ENCODE measurements at regions not wholly inside any gene's neighbourhood (a gene's known extent, or its start where the extent isn't known, plus 50 kb on each side); places are given as distances from the start of the nearest gene placed in this dataset.

DNA sequence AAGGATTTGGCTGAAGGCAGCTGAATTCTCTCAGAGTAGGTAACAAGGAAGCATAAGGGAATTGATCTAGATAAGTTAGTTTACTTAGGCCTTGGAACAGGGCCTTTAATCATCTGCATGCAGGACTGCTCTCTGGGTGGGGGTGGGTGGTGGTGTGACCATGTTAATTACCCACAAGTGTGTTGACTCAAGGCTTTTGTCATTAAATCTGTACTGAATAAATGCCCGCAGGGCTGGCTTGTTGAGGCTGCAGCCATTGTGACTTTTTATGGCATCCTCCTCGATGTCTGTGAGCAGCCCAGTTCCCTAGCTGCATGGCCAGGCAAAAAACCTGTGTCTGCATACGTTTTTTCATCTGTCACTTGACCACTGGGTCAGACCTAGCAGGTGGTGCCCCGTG is 63.5 kb upstream of the ASCC3 start:
- Mint-ChIP-seq H3K4me3 (no peak overlapping the region), H3K36me3 (no peaks in the 10 kb centered on the region), H3K4me1 (ENCODE audit: low read depth) (no peaks in the 10 kb centered on the region), H3K9me3 (peaks cover 10% of the 10 kb centered on the region), H3K27me3 (peaks cover 6% of the 10 kb centered on the region), H3K27ac (no peak overlapping the region)
- intact Hi-C loops (cut with micrococcal nuclease) = no loop called here
- DNase-seq = no peak
- CTCF ChIA-PET = no interaction called here
- POLR2A ChIA-PET = no interaction called here

DNA sequence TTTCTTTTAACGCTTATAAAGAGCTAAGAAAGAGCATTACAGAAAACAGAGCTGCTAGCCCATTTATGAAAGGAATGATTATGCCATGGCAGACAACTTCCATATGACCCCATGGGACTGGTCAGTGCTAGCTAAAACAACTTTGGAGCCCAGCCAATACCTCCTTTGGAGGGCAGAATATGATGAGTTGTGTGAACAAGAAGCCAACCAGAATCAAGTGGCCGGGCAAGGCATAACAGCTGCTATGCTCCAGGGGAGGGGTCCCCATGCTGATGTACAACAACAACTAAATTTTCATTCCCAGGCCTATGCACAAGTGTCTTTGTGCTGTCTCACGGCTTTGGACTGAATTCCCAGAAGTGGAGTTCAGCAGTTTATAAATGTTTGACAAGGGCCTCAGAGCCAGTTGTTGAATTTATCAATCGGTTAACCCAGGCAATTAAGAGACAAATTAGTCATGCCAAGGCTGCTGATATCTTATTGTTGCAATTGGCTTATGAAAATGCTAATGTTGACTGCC is 65.0 kb upstream of the ASCC3 start:
- ChIA-PET POLR2A (no interaction called here), CTCF (no interaction called here)
- no peak for DNase-seq
- H3K4me1 Mint-ChIP-seq (ENCODE audit: low read depth) = no peaks in the 10 kb centered on the region
- peaks cover 10% of the 10 kb centered on the region for H3K9me3 Mint-ChIP-seq
- H3K4me3 Mint-ChIP-seq = no peak overlapping the region
- no peaks in the 10 kb centered on the region for H3K36me3 Mint-ChIP-seq
- peaks cover 6% of the 10 kb centered on the region for H3K27me3 Mint-ChIP-seq
- intact Hi-C loops (cut with micrococcal nuclease) = no loop called here
- H3K27ac Mint-ChIP-seq = no peak overlapping the region

DNA sequence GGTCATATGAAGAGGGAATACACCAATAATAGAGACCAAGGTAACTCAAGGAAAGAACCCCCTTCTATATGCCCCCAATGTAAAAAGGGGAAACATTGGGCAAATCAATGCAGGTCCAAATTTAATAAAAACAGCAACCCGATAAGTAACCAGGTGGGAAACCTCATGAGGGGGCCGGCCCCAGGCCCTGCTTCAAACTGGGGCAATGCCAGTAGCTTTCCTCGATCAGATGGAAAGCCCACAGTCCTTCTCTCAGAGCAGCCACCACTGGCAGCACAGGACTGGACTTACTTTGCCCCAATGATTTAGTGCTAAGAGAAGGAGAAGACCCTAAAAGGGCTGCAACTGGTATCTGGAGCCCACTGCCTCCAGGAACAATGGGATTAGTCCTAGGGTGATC is 65.6 kb upstream of the ASCC3 start:
- ChIA-PET CTCF (no interaction called here), POLR2A (no interaction called here)
- DNase-seq = no peak
- Mint-ChIP-seq H3K4me3 (no peak overlapping the region), H3K36me3 (no peaks in the 10 kb centered on the region), H3K27ac (no peak overlapping the region), H3K27me3 (peaks cover 5% of the 10 kb centered on the region), H3K9me3 (peaks cover 10% of the 10 kb centered on the region), H3K4me1 (ENCODE audit: low read depth) (no peaks in the 10 kb centered on the region)
- intact Hi-C loops (cut with micrococcal nuclease) = no loop called here

DNA sequence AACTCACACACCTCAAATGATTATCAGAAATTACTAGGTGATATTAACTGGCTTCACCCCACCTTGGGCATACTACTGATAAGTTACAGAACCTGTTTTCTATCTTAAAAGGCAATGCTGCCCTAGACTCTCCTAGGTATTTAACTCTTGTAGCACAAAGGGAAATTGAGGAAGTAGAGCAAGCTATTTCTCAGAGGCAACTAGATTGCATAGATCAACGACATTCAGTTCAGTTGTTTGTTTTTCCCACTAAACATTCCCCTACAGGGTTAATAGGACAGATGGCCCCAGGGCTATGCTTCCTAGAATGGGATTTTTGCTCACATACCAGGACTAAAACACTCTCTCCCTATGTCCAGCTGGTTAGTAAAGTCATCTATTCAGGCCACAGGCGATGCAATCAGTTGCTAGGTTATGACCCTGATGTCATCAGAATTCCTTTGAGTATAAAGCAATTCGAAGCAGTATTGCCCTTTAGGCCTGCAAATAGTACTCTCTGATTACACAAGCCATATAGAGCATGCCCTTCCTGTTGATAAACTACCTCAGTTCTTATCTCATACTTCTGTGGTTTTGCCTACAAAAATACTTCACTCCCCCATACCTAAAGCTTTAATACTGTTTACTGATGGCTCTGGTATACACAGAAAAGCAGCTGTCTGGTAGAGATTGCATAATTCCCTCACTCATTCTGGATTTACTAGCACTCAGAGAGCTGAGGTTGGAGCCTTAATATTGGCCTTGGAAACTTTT is 67.4 kb upstream of the ASCC3 start:
- Mint-ChIP-seq H3K27me3 (peaks cover 3% of the 10 kb centered on the region), H3K9me3 (peaks cover 10% of the 10 kb centered on the region), H3K27ac (no peak overlapping the region), H3K36me3 (no peaks in the 10 kb centered on the region), H3K4me3 (no peak overlapping the region), H3K4me1 (ENCODE audit: low read depth) (no peaks in the 10 kb centered on the region)
- CTCF ChIA-PET = no interaction called here
- POLR2A ChIA-PET = no interaction called here
- intact Hi-C loops (cut with micrococcal nuclease) = no loop called here
- no peak for DNase-seq

DNA sequence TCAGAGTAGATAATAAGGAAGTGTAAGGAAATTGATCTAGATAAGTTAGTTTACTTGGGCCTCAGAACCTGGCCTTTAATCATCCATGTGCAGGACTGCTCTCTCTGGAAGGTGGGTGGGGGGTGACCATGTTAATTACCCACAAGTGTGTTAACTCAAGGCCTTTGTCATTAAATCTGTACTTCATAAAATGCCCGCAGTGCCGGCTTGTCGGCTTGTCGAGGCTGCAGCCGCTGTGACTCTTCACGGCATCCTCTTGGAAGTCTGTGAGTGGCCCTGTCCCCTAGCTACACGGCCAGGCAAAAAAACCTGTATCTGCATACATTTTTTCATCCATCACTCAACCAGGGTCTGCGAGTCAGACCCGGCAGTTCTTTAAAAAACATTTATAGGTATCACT is 70.9 kb upstream of the ASCC3 start:
- intact Hi-C loops (cut with micrococcal nuclease) = no loop called here
- no peaks in the 10 kb centered on the region for H3K36me3 Mint-ChIP-seq
- no peak for DNase-seq
- H3K27me3 Mint-ChIP-seq = no peaks in the 10 kb centered on the region
- H3K9me3 Mint-ChIP-seq = peaks cover 10% of the 10 kb centered on the region
- no peak overlapping the region for H3K4me3 Mint-ChIP-seq
- ChIA-PET POLR2A (no interaction called here), CTCF (no interaction called here)
- no peaks in the 10 kb centered on the region for H3K4me1 Mint-ChIP-seq (ENCODE audit: low read depth)
- no peak overlapping the region for H3K27ac Mint-ChIP-seq

DNA sequence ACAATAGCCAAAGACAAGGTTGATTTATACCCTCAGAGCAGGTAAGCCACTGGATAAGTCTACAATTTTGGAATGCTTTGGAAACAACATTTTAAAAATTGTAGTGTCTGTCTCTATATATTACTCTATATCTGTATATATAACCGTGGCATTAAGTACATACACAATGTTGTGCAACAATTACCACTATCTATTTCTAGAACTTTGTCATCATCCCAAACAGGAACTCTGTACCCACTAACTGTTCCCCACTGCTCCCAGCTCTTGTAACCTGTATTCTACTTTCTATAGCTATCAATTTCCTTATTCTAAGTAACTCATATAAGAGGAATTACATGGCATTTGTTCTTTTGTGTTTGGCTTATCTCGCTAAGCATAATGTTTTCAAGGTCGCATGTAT is 78.2 kb upstream of the ASCC3 start:
- H3K4me1 Mint-ChIP-seq (ENCODE audit: low read depth) = no peaks in the 10 kb centered on the region
- no peak overlapping the region for H3K27ac Mint-ChIP-seq
- POLR2A ChIA-PET = no interaction called here
- CTCF ChIA-PET = interaction anchor here (0.6 to 0.8 kb wide), 2 partner anchors 9 to 21 kb away, joined by 3 to 4 read pairs; no protein-coding TSS in a partner anchor
- H3K9me3 Mint-ChIP-seq = no peaks in the 10 kb centered on the region
- no peaks in the 10 kb centered on the region for H3K27me3 Mint-ChIP-seq
- H3K36me3 Mint-ChIP-seq = no peaks in the 10 kb centered on the region
- no peak overlapping the region for H3K4me3 Mint-ChIP-seq
- intact Hi-C loops (cut with micrococcal nuclease) = no loop called here
- no peak for DNase-seq

DNA sequence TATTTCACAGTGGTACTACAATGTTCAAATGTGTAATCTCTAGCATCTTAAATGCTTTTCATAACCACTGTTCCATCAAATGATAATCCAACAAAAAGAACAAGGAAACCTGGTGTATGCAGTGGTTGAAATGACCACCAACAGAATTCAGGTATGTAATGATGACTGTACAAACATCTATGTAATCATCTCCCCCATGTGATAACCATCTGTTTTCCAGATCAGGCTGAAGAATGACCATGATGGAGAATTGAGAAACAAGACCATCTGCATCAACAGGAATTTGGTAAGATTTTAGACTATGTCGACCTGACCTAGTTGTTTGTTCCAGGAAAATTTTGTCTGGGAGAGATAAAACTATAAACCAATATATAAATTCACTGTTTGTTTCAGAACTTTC is 81.3 kb upstream of the ASCC3 start:
- CTCF ChIA-PET = no interaction called here
- POLR2A ChIA-PET = no interaction called here
- Mint-ChIP-seq H3K27me3 (no peaks in the 10 kb centered on the region), H3K9me3 (no peaks in the 10 kb centered on the region), H3K4me3 (no peak overlapping the region), H3K4me1 (ENCODE audit: low read depth) (no peaks in the 10 kb centered on the region), H3K36me3 (no peaks in the 10 kb centered on the region), H3K27ac (no peak overlapping the region)
- DNase-seq = no peak
- intact Hi-C loops (cut with micrococcal nuclease) = no loop called here

DNA sequence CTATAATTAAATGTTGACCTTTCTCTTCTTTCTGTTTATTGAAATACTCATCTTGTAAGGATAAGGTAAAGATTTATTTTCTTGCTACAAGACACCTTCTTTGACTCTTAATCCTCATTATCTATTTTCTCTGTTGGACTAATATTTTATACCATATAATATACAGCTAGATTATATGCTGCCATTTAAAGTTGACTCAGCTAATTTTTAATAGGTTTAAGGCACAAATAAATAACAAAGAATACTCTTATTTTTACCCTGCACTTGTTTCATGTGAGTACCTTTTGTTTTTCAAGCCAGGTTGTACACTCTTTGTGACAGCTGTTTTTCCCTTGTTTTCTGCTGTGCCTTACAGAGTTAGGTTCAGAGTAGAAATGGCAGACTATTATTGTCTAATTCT is 83.9 kb upstream of the ASCC3 start:
- Mint-ChIP-seq H3K27me3 (peaks cover 9% of the 10 kb centered on the region), H3K4me1 (ENCODE audit: low read depth) (no peaks in the 10 kb centered on the region), H3K4me3 (no peak overlapping the region), H3K36me3 (no peaks in the 10 kb centered on the region), H3K27ac (no peak overlapping the region), H3K9me3 (no peaks in the 10 kb centered on the region)
- intact Hi-C loops (cut with micrococcal nuclease) = no loop called here
- no peak for DNase-seq
- POLR2A ChIA-PET = no interaction called here
- CTCF ChIA-PET = no interaction called here

DNA sequence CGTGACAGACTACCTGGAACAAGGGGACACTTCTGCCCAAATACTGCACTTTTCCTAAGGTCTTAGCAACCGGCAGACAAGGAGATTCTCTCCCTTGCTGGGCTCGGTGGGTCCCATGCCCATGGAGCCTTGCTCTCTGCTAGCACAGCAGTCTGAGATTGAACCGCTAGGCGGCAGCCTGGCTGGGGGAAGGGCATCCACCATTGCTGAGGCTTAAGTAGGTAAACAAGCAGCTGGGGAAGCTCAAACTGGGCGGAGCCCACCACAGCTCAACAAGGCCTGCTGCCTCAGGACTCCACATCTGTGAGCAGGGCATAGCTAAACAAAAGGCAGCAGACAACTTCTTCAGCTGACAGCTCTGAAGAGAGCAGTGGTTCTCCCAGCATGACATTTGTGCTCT is 87.8 kb upstream of the ASCC3 start:
- H3K27ac Mint-ChIP-seq = no peak overlapping the region
- H3K27me3 Mint-ChIP-seq = peaks cover 9% of the 10 kb centered on the region
- no peaks in the 10 kb centered on the region for H3K36me3 Mint-ChIP-seq
- no peak for DNase-seq
- ChIA-PET POLR2A (no interaction called here), CTCF (interaction anchor here (1.1 kb wide), 1 partner anchor 10 kb away, joined by 3 read pairs; no protein-coding TSS in a partner anchor)
- no peaks in the 10 kb centered on the region for H3K4me1 Mint-ChIP-seq (ENCODE audit: low read depth)
- intact Hi-C loops (cut with micrococcal nuclease) = no loop called here
- no peak overlapping the region for H3K4me3 Mint-ChIP-seq
- no peaks in the 10 kb centered on the region for H3K9me3 Mint-ChIP-seq

DNA sequence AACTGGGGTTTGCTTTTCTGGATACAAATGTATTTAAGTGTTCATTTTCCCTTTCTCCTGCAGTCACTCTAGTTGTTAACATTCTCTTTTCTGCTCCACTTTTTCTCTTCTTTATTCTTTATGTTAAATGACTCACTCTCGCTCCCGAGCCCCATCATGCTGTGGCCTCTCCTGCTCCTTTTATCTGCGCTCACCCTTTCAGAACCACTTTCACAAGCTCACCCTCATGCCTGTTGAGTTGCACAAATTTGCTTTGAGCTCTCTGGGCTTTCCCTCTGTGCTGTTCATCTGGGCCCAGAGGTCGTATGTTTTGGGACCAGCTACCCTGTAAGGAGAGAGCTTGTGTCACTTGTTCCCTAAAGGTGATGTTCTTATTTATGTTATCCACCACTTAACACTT is 98.1 kb upstream of the ASCC3 start:
- H3K36me3 Mint-ChIP-seq = no peaks in the 10 kb centered on the region
- POLR2A ChIA-PET = no interaction called here
- intact Hi-C loops (cut with micrococcal nuclease) = no loop called here

DNA sequence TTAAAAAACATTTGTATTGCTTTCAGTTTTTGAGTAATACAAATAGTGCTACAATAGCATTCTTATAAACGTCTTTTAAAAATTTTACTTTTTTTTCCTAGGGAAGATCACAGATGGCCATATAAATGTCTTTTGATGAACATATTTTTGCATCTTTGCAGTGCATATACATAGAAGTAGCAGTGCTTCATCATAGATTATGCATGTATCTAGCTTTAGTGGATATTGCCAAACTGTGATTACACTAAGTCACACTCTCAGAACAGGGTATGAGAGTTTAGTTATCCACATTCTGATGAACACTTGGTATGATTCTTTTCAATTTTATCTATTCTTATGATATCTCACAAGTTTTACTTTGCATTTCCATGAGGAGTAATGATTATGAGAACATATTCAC is 99.8 kb upstream of the ASCC3 start:
- POLR2A ChIA-PET = no interaction called here
- Mint-ChIP-seq H3K27ac (no peak overlapping the region), H3K4me3 (no peak overlapping the region), H3K36me3 (no peaks in the 10 kb centered on the region), H3K9me3 (no peaks in the 10 kb centered on the region), H3K4me1 (ENCODE audit: low read depth) (no peaks in the 10 kb centered on the region), H3K27me3 (no peaks in the 10 kb centered on the region)
- intact Hi-C loops (cut with micrococcal nuclease) = no loop called here
- CTCF ChIA-PET = no interaction called here
- no peak for DNase-seq

More for the DNA sequence above, 98.1 kb upstream of the ASCC3 start:
- Mint-ChIP-seq H3K27me3 (no peaks in the 10 kb centered on the region), H3K9me3 (no peaks in the 10 kb centered on the region), H3K27ac (no peak overlapping the region), H3K4me3 (no peak overlapping the region), H3K4me1 (ENCODE audit: low read depth) (no peaks in the 10 kb centered on the region)
- CTCF ChIA-PET = no interaction called here
- DNase-seq = no peak

DNA sequence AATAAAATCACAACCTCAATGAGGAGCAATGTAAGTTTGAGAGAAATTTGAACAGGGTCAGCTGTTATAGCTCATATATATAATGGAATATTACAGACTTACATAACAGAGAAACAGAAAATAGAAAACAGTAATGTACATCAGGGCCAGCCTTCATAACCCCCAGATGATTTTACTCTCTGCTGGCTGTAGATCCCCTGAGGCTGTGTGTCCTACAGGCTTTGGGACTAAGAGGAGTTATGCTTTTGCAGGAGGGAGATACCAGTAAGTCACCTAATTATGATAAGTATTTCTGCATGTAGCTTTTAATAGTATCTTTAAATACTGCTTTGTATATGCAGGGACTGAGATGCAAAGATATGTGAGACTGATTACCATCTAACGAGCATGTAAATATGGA is 105.8 kb upstream of the ASCC3 start:
- POLR2A ChIA-PET = no interaction called here
- intact Hi-C loops (cut with micrococcal nuclease) = no loop called here
- no peak overlapping the region for H3K4me3 Mint-ChIP-seq
- no peak overlapping the region for H3K27ac Mint-ChIP-seq
- H3K36me3 Mint-ChIP-seq = no peaks in the 10 kb centered on the region
- no peaks in the 10 kb centered on the region for H3K4me1 Mint-ChIP-seq (ENCODE audit: low read depth)
- no peak for DNase-seq
- H3K9me3 Mint-ChIP-seq = no peaks in the 10 kb centered on the region
- H3K27me3 Mint-ChIP-seq = no peaks in the 10 kb centered on the region
- CTCF ChIA-PET = no interaction called here

DNA sequence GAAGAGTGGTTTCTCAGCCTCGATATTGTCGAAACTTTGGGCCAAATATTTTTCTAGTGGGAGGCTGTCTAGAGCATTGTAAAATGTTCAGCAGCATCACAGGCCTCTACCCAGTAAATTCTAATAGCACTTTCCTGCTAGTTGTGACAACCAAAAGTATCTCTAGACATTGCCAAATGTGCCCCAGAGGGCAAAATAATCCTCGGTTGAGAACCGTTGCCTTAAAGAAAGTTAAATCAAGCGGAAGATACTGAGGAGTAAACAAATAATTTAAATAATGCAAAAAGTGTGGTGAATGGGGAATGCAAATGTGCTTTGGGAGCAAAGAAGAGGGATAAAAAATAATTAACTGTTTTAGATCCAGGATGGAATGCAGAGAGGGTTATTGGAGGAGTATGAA is 106.4 kb upstream of the ASCC3 start:
- ChIA-PET CTCF (no interaction called here), POLR2A (no interaction called here)
- Mint-ChIP-seq H3K27ac (no peak overlapping the region), H3K27me3 (no peaks in the 10 kb centered on the region), H3K4me3 (no peak overlapping the region), H3K9me3 (no peaks in the 10 kb centered on the region), H3K36me3 (no peaks in the 10 kb centered on the region), H3K4me1 (ENCODE audit: low read depth) (no peaks in the 10 kb centered on the region)
- DNase-seq = no peak
- intact Hi-C loops (cut with micrococcal nuclease) = no loop called here
